ENCODE measurements at regions not wholly inside any gene's neighbourhood (a gene's known extent, or its start where the extent isn't known, plus 50 kb on each side); places are given as distances from the start of the nearest gene placed in this dataset.

GRCh38 chr9:19732441-19732951, 56.3 kb downstream of the SLC24A2 start:
- Mint-ChIP-seq H3K27ac (no peak overlapping the region), H3K4me3 (no peak overlapping the region), H3K27me3 (peaks cover 3% of the 10 kb centered on the region), H3K4me1 (no peaks in the 10 kb centered on the region), H3K36me3 (ENCODE audit: low read depth) (no peaks in the 10 kb centered on the region), H3K9me3 (no peaks in the 10 kb centered on the region)
- DNase-seq = no peak
- ATAC-seq = no peak

- no peak for DNase-seq
- no peak for ATAC-seq
- Mint-ChIP-seq H3K9me3 (no peaks in the 10 kb centered on the region), H3K36me3 (ENCODE audit: low read depth) (no peaks in the 10 kb centered on the region), H3K27ac (no peak overlapping the region), H3K4me3 (no peak overlapping the region), H3K4me1 (no peaks in the 10 kb centered on the region), H3K27me3 (no peaks in the 10 kb centered on the region)
Observed at GRCh38 chr9:19728101-19728500, 60.7 kb downstream of the SLC24A2 start.

GRCh38 chr9:19725970-19726369, 62.9 kb downstream of the SLC24A2 start:
- Mint-ChIP-seq H3K4me1 (no peaks in the 10 kb centered on the region), H3K27ac (no peak overlapping the region), H3K27me3 (no peaks in the 10 kb centered on the region), H3K36me3 (ENCODE audit: low read depth) (no peaks in the 10 kb centered on the region), H3K9me3 (no peaks in the 10 kb centered on the region), H3K4me3 (no peak overlapping the region)
- DNase-seq (no peak), ATAC-seq (no peak)

- no peak for ATAC-seq
- H3K27me3 Mint-ChIP-seq = peaks cover 3% of the 10 kb centered on the region
Observed at GRCh38 chr9:19720377-19720776, 68.5 kb downstream of the SLC24A2 start.

GRCh38 chr9:19703702-19704101, 85.1 kb downstream of the SLC24A2 start:
- no peak for DNase-seq
- H3K27me3 Mint-ChIP-seq = no peaks in the 10 kb centered on the region
- H3K9me3 Mint-ChIP-seq = no peaks in the 10 kb centered on the region
- H3K4me3 Mint-ChIP-seq = no peak overlapping the region
- H3K36me3 Mint-ChIP-seq (ENCODE audit: low read depth) = no peaks in the 10 kb centered on the region
- H3K4me1 Mint-ChIP-seq = no peaks in the 10 kb centered on the region
- no peak for ATAC-seq
- H3K27ac Mint-ChIP-seq = no peak overlapping the region

More at GRCh38 chr9:19720377-19720776, 68.5 kb downstream of the SLC24A2 start:
- H3K4me1 Mint-ChIP-seq = no peaks in the 10 kb centered on the region
- no peaks in the 10 kb centered on the region for H3K36me3 Mint-ChIP-seq (ENCODE audit: low read depth)
- no peak overlapping the region for H3K27ac Mint-ChIP-seq
- no peak overlapping the region for H3K4me3 Mint-ChIP-seq
- DNase-seq = no peak
- no peaks in the 10 kb centered on the region for H3K9me3 Mint-ChIP-seq

GRCh38 chr9:19701991-19702390, 86.8 kb downstream of the SLC24A2 start:
- peaks cover 2% of the 10 kb centered on the region for H3K27me3 Mint-ChIP-seq
- no peaks in the 10 kb centered on the region for H3K4me1 Mint-ChIP-seq
- no peaks in the 10 kb centered on the region for H3K36me3 Mint-ChIP-seq (ENCODE audit: low read depth)
- no peak overlapping the region for H3K27ac Mint-ChIP-seq
- no peak overlapping the region for H3K4me3 Mint-ChIP-seq
- H3K9me3 Mint-ChIP-seq = no peaks in the 10 kb centered on the region
- ATAC-seq = no peak
- DNase-seq = no peak

- Mint-ChIP-seq H3K27me3 (peaks cover 2% of the 10 kb centered on the region), H3K36me3 (ENCODE audit: low read depth) (no peaks in the 10 kb centered on the region), H3K9me3 (no peaks in the 10 kb centered on the region), H3K27ac (no peak overlapping the region), H3K4me3 (no peak overlapping the region), H3K4me1 (no peaks in the 10 kb centered on the region)
- ATAC-seq = no peak
- no peak for DNase-seq
Observed at GRCh38 chr9:19701274-19701673, 87.6 kb downstream of the SLC24A2 start.

- Mint-ChIP-seq H3K36me3 (ENCODE audit: low read depth) (no peaks in the 10 kb centered on the region), H3K27ac (no peak overlapping the region), H3K4me3 (no peak overlapping the region), H3K4me1 (no peaks in the 10 kb centered on the region), H3K9me3 (no peaks in the 10 kb centered on the region), H3K27me3 (peaks cover 2% of the 10 kb centered on the region)
- ATAC-seq = no peak
- no peak for DNase-seq
Observed at GRCh38 chr9:19700699-19701098, 88.1 kb downstream of the SLC24A2 start.

GRCh38 chr9:19699756-19700155, 89.1 kb downstream of the SLC24A2 start:
- no peak for ATAC-seq
- no peaks in the 10 kb centered on the region for H3K4me1 Mint-ChIP-seq
- no peak overlapping the region for H3K27ac Mint-ChIP-seq
- DNase-seq = no peak
- H3K4me3 Mint-ChIP-seq = no peak overlapping the region
- peaks cover 2% of the 10 kb centered on the region for H3K27me3 Mint-ChIP-seq
- no peaks in the 10 kb centered on the region for H3K9me3 Mint-ChIP-seq
- no peaks in the 10 kb centered on the region for H3K36me3 Mint-ChIP-seq (ENCODE audit: low read depth)

GRCh38 chr9:19698960-19699359, 89.9 kb downstream of the SLC24A2 start:
- Mint-ChIP-seq H3K9me3 (no peaks in the 10 kb centered on the region), H3K27ac (no peak overlapping the region), H3K27me3 (peaks cover 2% of the 10 kb centered on the region), H3K4me3 (no peak overlapping the region), H3K36me3 (ENCODE audit: low read depth) (no peaks in the 10 kb centered on the region), H3K4me1 (no peaks in the 10 kb centered on the region)
- DNase-seq = no peak
- no peak for ATAC-seq

GRCh38 chr9:19694601-19695000, 94.2 kb downstream of the SLC24A2 start:
- H3K27me3 Mint-ChIP-seq = peaks cover 2% of the 10 kb centered on the region
- ATAC-seq (no peak), DNase-seq (no peak)
- H3K4me1 Mint-ChIP-seq = no peaks in the 10 kb centered on the region
- H3K9me3 Mint-ChIP-seq = no peaks in the 10 kb centered on the region
- H3K4me3 Mint-ChIP-seq = no peak overlapping the region
- no peak overlapping the region for H3K27ac Mint-ChIP-seq
- H3K36me3 Mint-ChIP-seq (ENCODE audit: low read depth) = no peaks in the 10 kb centered on the region

- no peak overlapping the region for H3K27ac Mint-ChIP-seq
- no peaks in the 10 kb centered on the region for H3K36me3 Mint-ChIP-seq (ENCODE audit: low read depth)
- H3K4me3 Mint-ChIP-seq = no peak overlapping the region
- H3K27me3 Mint-ChIP-seq = no peaks in the 10 kb centered on the region
- ATAC-seq (no peak), DNase-seq (no peak)
- H3K4me1 Mint-ChIP-seq = no peaks in the 10 kb centered on the region
- peaks cover 12% of the 10 kb centered on the region for H3K9me3 Mint-ChIP-seq
Observed at GRCh38 chr9:19690128-19690527, 98.7 kb downstream of the SLC24A2 start.

GRCh38 chr9:19689328-19690101, 99.3 kb downstream of the SLC24A2 start:
- Mint-ChIP-seq H3K27me3 (no peaks in the 10 kb centered on the region), H3K9me3 (peaks cover 12% of the 10 kb centered on the region), H3K4me3 (no peak overlapping the region), H3K27ac (no peak overlapping the region), H3K4me1 (no peaks in the 10 kb centered on the region), H3K36me3 (ENCODE audit: low read depth) (no peaks in the 10 kb centered on the region)
- no peak for ATAC-seq
- DNase-seq = no peak

- DNase-seq = no peak
- Mint-ChIP-seq H3K4me1 (peaks cover 6% of the 10 kb centered on the region), H3K9me3 (peaks cover 12% of the 10 kb centered on the region), H3K27ac (no peak overlapping the region), H3K27me3 (peaks cover 4% of the 10 kb centered on the region), H3K36me3 (ENCODE audit: low read depth) (no peaks in the 10 kb centered on the region), H3K4me3 (no peak overlapping the region)
- ATAC-seq = no peak
Observed at GRCh38 chr9:19683715-19684114, 105.1 kb downstream of the SLC24A2 start.

GRCh38 chr9:19682397-19682796, 106.4 kb downstream of the SLC24A2 start:
- Mint-ChIP-seq H3K4me1 (peaks cover 6% of the 10 kb centered on the region), H3K27me3 (peaks cover 4% of the 10 kb centered on the region), H3K9me3 (peaks cover 12% of the 10 kb centered on the region), H3K36me3 (ENCODE audit: low read depth) (no peaks in the 10 kb centered on the region), H3K27ac (no peak overlapping the region), H3K4me3 (no peak overlapping the region)
- DNase-seq (no peak), ATAC-seq (peak; percentile 43)
